RWPE2 (cell line): ENCODE measurements at regions not wholly inside any gene's neighbourhood (a gene's known extent, or its start where the extent isn't known, plus 50 kb on each side); places are given as distances from the start of the nearest gene placed in this dataset.

ENCODE experiments used
- ATAC-seq: fragments of 200-7000 bp; cut with Tn5 transposase; 3 replicates; pipeline ENCODE4 v1.9.1; 2021; ENCODE audit warnings: low read depth
- DNase-seq: peaks from one replicate; pipeline ENCODE4 v3.0.0-alpha.2; 2020; ENCODE audit warnings: low spot score
- H3K27ac ChIP-seq: fragments of 450-650 bp; 2 replicates; pipeline ENCODE4 v1.5.1; 2017; ENCODE audit warnings: mild to moderate bottlenecking; ENCODE audit not compliant: poor library complexity, severe bottlenecking
- H3K27me3 ChIP-seq: fragments of 250-450 bp; sonication (Bioruptor Pico); 2 replicates; pipeline ENCODE4 v1.5.1; 2021; ENCODE audit warnings: mild to moderate bottlenecking, moderate library complexity; ENCODE audit not compliant: insufficient read depth, poor library complexity, severe bottlenecking
- H3K36me3 ChIP-seq: fragments of 250-450 bp; sonication (Bioruptor Pico); 2 replicates; pipeline ENCODE4 v1.5.1; 2020; ENCODE audit warnings: low read depth, mild to moderate bottlenecking, moderate library complexity
- H3K4me1 ChIP-seq: fragments of 250-450 bp; sonication (Bioruptor Pico); 2 replicates; pipeline ENCODE4 v1.5.1; 2021; ENCODE audit warnings: mild to moderate bottlenecking, moderate library complexity; ENCODE audit not compliant: insufficient read depth, poor library complexity, severe bottlenecking
- H3K4me3 ChIP-seq: fragments of 250-450 bp; sonication (Bioruptor Pico); 2 replicates; pipeline ENCODE4 v1.5.1; 2021; ENCODE audit warnings: mild to moderate bottlenecking, moderate library complexity; ENCODE audit not compliant: severe bottlenecking
- H3K9me3 ChIP-seq: fragments of 250-450 bp; sonication (Bioruptor Pico); 2 replicates; pipeline ENCODE4 v1.5.1; 2021; ENCODE audit warnings: mild to moderate bottlenecking, moderate library complexity; ENCODE audit not compliant: severe bottlenecking
- TF ChIP-seq, protein P1 (sequence below): fragments of 450-650 bp; IDR thresholded peaks from one replicate; pipeline ENCODE4 v1.5.1; 2017; ENCODE audit warnings: mild to moderate bottlenecking, moderate library complexity; ENCODE audit not compliant: poor library complexity, severe bottlenecking

GRCh38 chrX:39008549-39008948 lies 207.3 kb downstream of the MID1IP1 start:
- no peak for ATAC-seq
- no peak for DNase-seq
- H3K9me3 ChIP-seq, result no peaks in the 10 kb centered on the region
- H3K4me1 ChIP-seq, result no peaks in the 10 kb centered on the region
- H3K4me3 ChIP-seq, result no peak overlapping the region
- no peaks in the 10 kb centered on the region for H3K36me3 ChIP-seq
- no peak overlapping the region for H3K27ac ChIP-seq
- no peaks in the 10 kb centered on the region for H3K27me3 ChIP-seq
- TF ChIP-seq, protein P1, sequence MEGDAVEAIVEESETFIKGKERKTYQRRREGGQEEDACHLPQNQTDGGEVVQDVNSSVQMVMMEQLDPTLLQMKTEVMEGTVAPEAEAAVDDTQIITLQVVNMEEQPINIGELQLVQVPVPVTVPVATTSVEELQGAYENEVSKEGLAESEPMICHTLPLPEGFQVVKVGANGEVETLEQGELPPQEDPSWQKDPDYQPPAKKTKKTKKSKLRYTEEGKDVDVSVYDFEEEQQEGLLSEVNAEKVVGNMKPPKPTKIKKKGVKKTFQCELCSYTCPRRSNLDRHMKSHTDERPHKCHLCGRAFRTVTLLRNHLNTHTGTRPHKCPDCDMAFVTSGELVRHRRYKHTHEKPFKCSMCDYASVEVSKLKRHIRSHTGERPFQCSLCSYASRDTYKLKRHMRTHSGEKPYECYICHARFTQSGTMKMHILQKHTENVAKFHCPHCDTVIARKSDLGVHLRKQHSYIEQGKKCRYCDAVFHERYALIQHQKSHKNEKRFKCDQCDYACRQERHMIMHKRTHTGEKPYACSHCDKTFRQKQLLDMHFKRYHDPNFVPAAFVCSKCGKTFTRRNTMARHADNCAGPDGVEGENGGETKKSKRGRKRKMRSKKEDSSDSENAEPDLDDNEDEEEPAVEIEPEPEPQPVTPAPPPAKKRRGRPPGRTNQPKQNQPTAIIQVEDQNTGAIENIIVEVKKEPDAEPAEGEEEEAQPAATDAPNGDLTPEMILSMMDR, result no peak

GRCh38 chrX:39011454-39012221 lies 210.4 kb downstream of the MID1IP1 start:
- H3K36me3 ChIP-seq, result no peaks in the 10 kb centered on the region
- H3K4me1 ChIP-seq, result no peaks in the 10 kb centered on the region
- no peaks in the 10 kb centered on the region for H3K9me3 ChIP-seq
- H3K27ac ChIP-seq, result no peak overlapping the region
- no peaks in the 10 kb centered on the region for H3K27me3 ChIP-seq
- TF ChIP-seq, protein P1, result no peak
- DNase-seq (no peak), ATAC-seq (no peak)
- H3K4me3 ChIP-seq, result no peak overlapping the region

GRCh38 chrX:39012621-39013111 lies 211.4 kb downstream of the MID1IP1 start:
- TF ChIP-seq, protein P1, result no peak
- ATAC-seq (no peak), DNase-seq (no peak)
- no peaks in the 10 kb centered on the region for H3K27me3 ChIP-seq
- H3K4me1 ChIP-seq, result no peaks in the 10 kb centered on the region
- H3K9me3 ChIP-seq, result no peaks in the 10 kb centered on the region
- no peak overlapping the region for H3K27ac ChIP-seq
- no peaks in the 10 kb centered on the region for H3K36me3 ChIP-seq
- no peak overlapping the region for H3K4me3 ChIP-seq

DNA sequence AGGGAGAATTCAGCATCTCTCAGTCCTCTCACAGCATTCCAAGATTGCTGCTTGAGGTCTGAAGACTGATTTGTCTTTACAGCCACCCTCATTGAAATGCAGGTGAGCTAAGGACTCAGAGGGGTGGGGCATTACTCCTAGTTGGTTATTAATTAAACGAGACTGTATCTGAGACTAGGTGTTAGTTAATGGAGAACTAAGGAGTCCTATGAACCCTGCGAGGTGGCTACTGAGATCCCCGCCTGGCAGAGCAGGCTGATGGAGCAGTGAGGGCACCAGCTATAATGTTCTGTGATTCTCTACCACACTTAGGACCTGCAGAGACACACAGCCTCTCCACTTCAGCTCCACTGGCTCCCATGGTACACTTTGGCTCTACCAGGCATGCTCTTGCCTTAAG lies 215.3 kb downstream of the MID1IP1 start:
- H3K27ac ChIP-seq, result no peak overlapping the region
- ATAC-seq, result no peak
- no peaks in the 10 kb centered on the region for H3K36me3 ChIP-seq
- TF ChIP-seq, protein P1, result no peak
- no peak for DNase-seq
- H3K4me3 ChIP-seq, result no peak overlapping the region
- H3K9me3 ChIP-seq, result no peaks in the 10 kb centered on the region
- no peaks in the 10 kb centered on the region for H3K27me3 ChIP-seq
- no peaks in the 10 kb centered on the region for H3K4me1 ChIP-seq

DNA sequence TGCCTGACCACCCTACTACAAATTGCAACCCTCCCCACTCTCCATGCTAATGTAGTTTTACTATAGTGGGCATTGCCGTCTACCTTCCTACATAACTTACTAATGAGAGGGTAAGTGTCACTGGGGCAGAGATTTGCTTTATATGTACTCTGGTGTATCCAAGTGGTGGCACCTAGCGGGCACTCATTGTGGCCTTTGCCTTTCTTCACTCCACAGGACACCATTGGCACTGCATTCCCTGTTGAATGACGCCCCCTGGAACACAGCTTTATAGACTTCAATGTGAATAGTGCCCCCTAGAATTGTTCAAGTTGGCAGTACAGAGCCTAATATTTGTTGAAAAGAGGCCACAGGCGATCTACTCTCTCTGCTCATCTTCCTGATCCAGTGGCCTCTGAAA lies 215.8 kb downstream of the MID1IP1 start:
- Histone ChIP-seq H3K27ac (no peak overlapping the region), H3K4me3 (no peak overlapping the region), H3K36me3 (no peaks in the 10 kb centered on the region), H3K9me3 (no peaks in the 10 kb centered on the region), H3K4me1 (no peaks in the 10 kb centered on the region), H3K27me3 (no peaks in the 10 kb centered on the region)
- TF ChIP-seq, protein P1, result no peak
- ATAC-seq (no peak), DNase-seq (no peak)
